ENCODE measurements at regions not wholly inside any gene's neighbourhood (a gene's known extent, or its start where the extent isn't known, plus 50 kb on each side); places are given as distances from the start of the nearest gene placed in this dataset.

- H3K4me1 ChIP-seq: no peaks in the 10 kb centered on the region
- DNase-seq: no peak
- no peaks in the 10 kb centered on the region for H3K36me3 ChIP-seq
- no peaks in the 10 kb centered on the region for H3K9me3 ChIP-seq
- no peak overlapping the region for H3K4me3 ChIP-seq
- H3K27me3 ChIP-seq: no peaks in the 10 kb centered on the region
- H3K27ac ChIP-seq: no peak overlapping the region
- TF ChIP-seq POLR2A (IDR thresholded peaks at IDR 0.05) (no peak), CTCF (IDR thresholded peaks at IDR 0.05) (no peak)
Measured at GRCh38 chr4:138078253-138078652, 163.9 kb downstream of the SLC7A11 start.

GRCh38 chr4:138076561-138076960 is 165.6 kb downstream of the SLC7A11 start:
- no peak for DNase-seq
- Histone ChIP-seq H3K9me3 (no peaks in the 10 kb centered on the region), H3K4me1 (no peaks in the 10 kb centered on the region), H3K27ac (no peak overlapping the region), H3K27me3 (no peaks in the 10 kb centered on the region), H3K36me3 (no peaks in the 10 kb centered on the region), H3K4me3 (no peak overlapping the region)
- no peak for TF ChIP-seq POLR2A (IDR thresholded peaks at IDR 0.05)
- TF ChIP-seq CTCF (IDR thresholded peaks at IDR 0.05): no peak

- no peaks in the 10 kb centered on the region for H3K27me3 ChIP-seq
- H3K4me3 ChIP-seq: no peak overlapping the region
- TF ChIP-seq POLR2A (IDR thresholded peaks at IDR 0.05) (no peak), CTCF (IDR thresholded peaks at IDR 0.05) (no peak)
- no peak overlapping the region for H3K27ac ChIP-seq
- no peaks in the 10 kb centered on the region for H3K4me1 ChIP-seq
- no peaks in the 10 kb centered on the region for H3K9me3 ChIP-seq
- no peak for DNase-seq
- H3K36me3 ChIP-seq: no peaks in the 10 kb centered on the region
Measured at GRCh38 chr4:138070816-138071215, 171.3 kb downstream of the SLC7A11 start.

GRCh38 chr4:138063581-138063980 is 178.6 kb downstream of the SLC7A11 start:
- no peaks in the 10 kb centered on the region for H3K4me1 ChIP-seq
- no peak for DNase-seq
- H3K9me3 ChIP-seq: no peaks in the 10 kb centered on the region
- no peak overlapping the region for H3K27ac ChIP-seq
- no peaks in the 10 kb centered on the region for H3K36me3 ChIP-seq
- H3K4me3 ChIP-seq: no peak overlapping the region
- no peak for TF ChIP-seq CTCF (IDR thresholded peaks at IDR 0.05)
- no peak for TF ChIP-seq POLR2A (IDR thresholded peaks at IDR 0.05)
- H3K27me3 ChIP-seq: no peaks in the 10 kb centered on the region

GRCh38 chr4:138062929-138063328 is 179.2 kb downstream of the SLC7A11 start:
- Histone ChIP-seq H3K9me3 (no peaks in the 10 kb centered on the region), H3K27me3 (no peaks in the 10 kb centered on the region), H3K27ac (no peak overlapping the region), H3K4me1 (no peaks in the 10 kb centered on the region), H3K4me3 (no peak overlapping the region), H3K36me3 (no peaks in the 10 kb centered on the region)
- no peak for DNase-seq
- TF ChIP-seq CTCF (IDR thresholded peaks at IDR 0.05) (no peak), POLR2A (IDR thresholded peaks at IDR 0.05) (no peak)

GRCh38 chr4:138056541-138056940 is 185.6 kb downstream of the SLC7A11 start:
- Histone ChIP-seq H3K27me3 (no peaks in the 10 kb centered on the region), H3K4me3 (no peak overlapping the region), H3K9me3 (no peaks in the 10 kb centered on the region), H3K4me1 (no peaks in the 10 kb centered on the region), H3K36me3 (no peaks in the 10 kb centered on the region), H3K27ac (no peak overlapping the region)
- TF ChIP-seq CTCF (IDR thresholded peaks at IDR 0.05): no peak
- no peak for TF ChIP-seq POLR2A (IDR thresholded peaks at IDR 0.05)
- no peak for DNase-seq
